ENCODE measurements at regions not wholly inside any gene's neighbourhood (a gene's known extent, or its start where the extent isn't known, plus 50 kb on each side); places are given as distances from the start of the nearest gene placed in this dataset.
A peak's percentile ranks its signal among the peaks of the same experiment; 100 is the strongest.

- Histone ChIP-seq H3K4me1 (peaks cover 10 to 20% of the 10 kb centered on the region in 2 donors), H3K9me3 (no peaks in the 10 kb centered on the region), H3K27me3 (no peaks in the 10 kb centered on the region), H3K27ac (no peak overlapping the region), H3K36me3 (no peaks in the 10 kb centered on the region), H3K4me3 (no peak overlapping the region)
- DNase-seq (no peak), ATAC-seq (no peak)
- in situ Hi-C loops (cut with MboI; ENCODE audit: low sequenced_read_pairs in 4 of 4) (no loop called here), intact Hi-C loops (cut with DNase I; ENCODE audit: low total_unique reads) (no loop called here)
- TF ChIP-seq CTCF (IDR thresholded peaks at IDR 0.05 in 4 of 5, conservative IDR thresholded peaks at IDR 0.05 in 1 of 5) (no peak), POLR2A (IDR thresholded peaks at IDR 0.05) (no peak)
Observed at GRCh38 chr16:48105976-48106375, 49.8 kb downstream of the ABCC12 start.

- Histone ChIP-seq H3K9me3 (no peaks in the 10 kb centered on the region), H3K4me1 (peaks cover 10 to 21% of the 10 kb centered on the region in 2 donors), H3K27ac (no peak overlapping the region), H3K4me3 (no peak overlapping the region), H3K27me3 (no peaks in the 10 kb centered on the region), H3K36me3 (no peaks in the 10 kb centered on the region)
- DNase-seq (no peak), ATAC-seq (no peak)
- intact Hi-C loops (cut with DNase I; ENCODE audit: low total_unique reads) (no loop called here), in situ Hi-C loops (cut with MboI; ENCODE audit: low sequenced_read_pairs in 4 of 4) (no loop called here)
- TF ChIP-seq POLR2A (IDR thresholded peaks at IDR 0.05), result no peak
Observed at GRCh38 chr16:48105456-48105855, 50.3 kb downstream of the ABCC12 start.

GRCh38 chr16:48103591-48103990, 52.2 kb downstream of the ABCC12 start:
- H3K27me3 ChIP-seq, result no peaks in the 10 kb centered on the region
- intact Hi-C loops (cut with DNase I; ENCODE audit: low total_unique reads), result no loop called here
- no peaks in the 10 kb centered on the region for H3K9me3 ChIP-seq
- DNase-seq (no peak), ATAC-seq (no peak)
- peaks cover 10 to 21% of the 10 kb centered on the region in 2 donors for H3K4me1 ChIP-seq
- in situ Hi-C loops (cut with MboI; ENCODE audit: low sequenced_read_pairs in 4 of 4), result no loop called here
- H3K4me3 ChIP-seq, result no peak overlapping the region
- no peak overlapping the region for H3K27ac ChIP-seq
- TF ChIP-seq CTCF (IDR thresholded peaks at IDR 0.05 in 4 of 5, conservative IDR thresholded peaks at IDR 0.05 in 1 of 5), result no peak
- no peak for TF ChIP-seq POLR2A (IDR thresholded peaks at IDR 0.05)
- no peaks in the 10 kb centered on the region for H3K36me3 ChIP-seq

GRCh38 chr16:48102083-48103008, 53.4 kb downstream of the ABCC12 start:
- in situ Hi-C loops (cut with MboI; ENCODE audit: low sequenced_read_pairs in 4 of 4), result no loop called here
- intact Hi-C loops (cut with DNase I; ENCODE audit: low total_unique reads), result no loop called here
- DNase-seq, result no peak
- H3K4me3 ChIP-seq, result no peak overlapping the region
- H3K27ac ChIP-seq, result no peak overlapping the region
- TF ChIP-seq CTCF (IDR thresholded peaks at IDR 0.05 in 4 of 5, conservative IDR thresholded peaks at IDR 0.05 in 1 of 5) (no peak), POLR2A (IDR thresholded peaks at IDR 0.05) (no peak)
- H3K27me3 ChIP-seq, result no peaks in the 10 kb centered on the region
- peaks cover 10 to 21% of the 10 kb centered on the region in 2 donors for H3K4me1 ChIP-seq
- H3K9me3 ChIP-seq, result no peaks in the 10 kb centered on the region
- ATAC-seq, result peak in 1 of 2 donors; percentile 26
- no peaks in the 10 kb centered on the region for H3K36me3 ChIP-seq

GRCh38 chr16:48101069-48101674, 54.6 kb downstream of the ABCC12 start:
- H3K9me3 ChIP-seq, result no peaks in the 10 kb centered on the region
- no peak overlapping the region for H3K4me3 ChIP-seq
- no peaks in the 10 kb centered on the region for H3K36me3 ChIP-seq
- H3K4me1 ChIP-seq, result peaks cover 10 to 21% of the 10 kb centered on the region in 2 donors
- intact Hi-C loops (cut with DNase I; ENCODE audit: low total_unique reads), result no loop called here
- ATAC-seq, result no peak
- H3K27me3 ChIP-seq, result no peaks in the 10 kb centered on the region
- in situ Hi-C loops (cut with MboI; ENCODE audit: low sequenced_read_pairs in 4 of 4), result no loop called here
- H3K27ac ChIP-seq, result no peak overlapping the region
- DNase-seq, result no peak
- TF ChIP-seq CTCF (IDR thresholded peaks at IDR 0.05 in 4 of 5, conservative IDR thresholded peaks at IDR 0.05 in 1 of 5) (no peak), POLR2A (IDR thresholded peaks at IDR 0.05) (no peak)

All from gastrocnemius medialis (tissue), 4 donors.